Thoracic aorta (tissue), 2 donors: ENCODE measurements at regions not wholly inside any gene's neighbourhood (a gene's known extent, or its start where the extent isn't known, plus 50 kb on each side); places are given as distances from the start of the nearest gene placed in this dataset.
"Not testable (repeated sequence)": the region's sequence is repeated elsewhere in the genome, so short reads cannot be mapped to it uniquely, and the experiment has no call there.

Experiments
- ATAC-seq: fragments of 150-250 bp; one replicate; pipeline ENCODE4 v1.8.0; 2017; ENCODE audit warnings: low read depth; ENCODE audit not compliant: insufficient number of reproducible peaks, low FRiP score
- DNase-seq: peaks from one replicate; pipeline ENCODE4 v3.0.0-alpha.2; 2020; ENCODE audit warnings: low spot score
- H3K27ac ChIP-seq, 2 donors: fragments of 200-600 bp; sonication (generic); 1 replicate in 1 of 2; 2 replicates in 1 of 2; pipeline ENCODE4 v1.5.1; 2016; ENCODE audit warnings: mild to moderate bottlenecking in 2 of 2, moderate library complexity in 2 of 2
- H3K27me3 ChIP-seq: fragments of 200-600 bp; sonication (generic); replicated peaks from 2 replicates; pipeline ENCODE4 v1.6.0; 2016; ENCODE audit warnings: mild to moderate bottlenecking; ENCODE audit not compliant: insufficient read depth
- H3K36me3 ChIP-seq: fragments of 200-600 bp; sonication (generic); one replicate; pipeline ENCODE4 v1.5.1; 2016
- H3K4me1 ChIP-seq, 2 donors: fragments of 200-600 bp; sonication (generic); 1 replicate in 1 of 2; 2 replicates in 1 of 2; pipeline versions ENCODE4 v1.5.1 to v1.6.0; 2016; ENCODE audit warnings: low read depth in 2 of 2, mild to moderate bottlenecking in 1 of 2; ENCODE audit not compliant: control insufficient read depth in 1 of 2
- H3K4me3 ChIP-seq: fragments of 200-600 bp; sonication (generic); 2 replicates; pipeline ENCODE4 v1.5.1; 2016; ENCODE audit warnings: mild to moderate bottlenecking
- H3K9me3 ChIP-seq: fragments of 200-600 bp; sonication (generic); 2 replicates; pipeline ENCODE4 v1.5.1; 2016
- CTCF ChIP-seq: fragments of 200-600 bp; sonication (generic); IDR thresholded peaks from one replicate; pipeline ENCODE4 v1.5.1; 2019; ENCODE audit warnings: antibody characterized with exemption

- Histone ChIP-seq H3K4me1 (no peaks in the 10 kb centered on the region), H3K9me3 (no peaks in the 10 kb centered on the region), H3K27me3 (no peaks in the 10 kb centered on the region), H3K36me3 (no peaks in the 10 kb centered on the region), H3K4me3 (no peak overlapping the region), H3K27ac (no peak overlapping the region)
- no peak for DNase-seq
- TF ChIP-seq CTCF, result no peak
- ATAC-seq, result no peak
Measured at GRCh38 chr6:167709196-167709595, 117.5 kb upstream of the AFDN start.

- not testable (repeated sequence) for H3K4me1 ChIP-seq, ATAC-seq, H3K27ac ChIP-seq, H3K36me3 ChIP-seq, H3K4me3 ChIP-seq, DNase-seq, H3K27me3 ChIP-seq, H3K9me3 ChIP-seq
Measured at GRCh38 chr6:167709776-167710336, 116.9 kb upstream of the AFDN start.

DNA sequence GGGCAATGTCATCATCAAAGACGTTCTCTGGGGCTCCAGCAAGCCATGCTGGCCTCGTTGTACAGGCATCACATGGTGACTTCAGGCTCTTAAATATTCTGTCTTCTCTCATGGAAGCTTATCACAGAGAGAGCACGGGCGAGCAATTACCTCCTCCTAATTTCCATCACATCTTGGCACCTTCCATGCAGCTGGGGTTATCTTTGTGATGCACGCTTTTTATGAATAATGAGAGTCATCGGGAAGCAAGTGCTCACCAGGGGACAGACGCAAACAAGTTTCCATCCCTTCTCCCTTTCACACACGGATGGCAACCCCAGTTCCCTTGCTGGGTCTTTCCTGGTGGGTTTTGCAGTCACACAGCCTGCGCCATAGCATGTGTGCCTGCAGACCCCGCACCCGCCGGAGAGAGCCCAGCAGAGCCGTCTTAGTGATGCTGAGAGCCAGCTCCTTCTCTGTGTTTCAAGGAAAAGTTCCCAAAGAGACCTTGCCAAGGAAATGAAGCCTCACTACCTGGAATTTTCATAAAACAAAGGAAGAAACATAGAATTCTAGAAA, 116.3 kb upstream of the AFDN start:
- Histone ChIP-seq H3K4me1 (no peaks in the 10 kb centered on the region), H3K27ac (no peak overlapping the region), H3K9me3 (no peaks in the 10 kb centered on the region), H3K36me3 (no peaks in the 10 kb centered on the region), H3K4me3 (no peak overlapping the region), H3K27me3 (no peaks in the 10 kb centered on the region)
- no peak for TF ChIP-seq CTCF
- DNase-seq, result no peak
- no peak for ATAC-seq

DNA sequence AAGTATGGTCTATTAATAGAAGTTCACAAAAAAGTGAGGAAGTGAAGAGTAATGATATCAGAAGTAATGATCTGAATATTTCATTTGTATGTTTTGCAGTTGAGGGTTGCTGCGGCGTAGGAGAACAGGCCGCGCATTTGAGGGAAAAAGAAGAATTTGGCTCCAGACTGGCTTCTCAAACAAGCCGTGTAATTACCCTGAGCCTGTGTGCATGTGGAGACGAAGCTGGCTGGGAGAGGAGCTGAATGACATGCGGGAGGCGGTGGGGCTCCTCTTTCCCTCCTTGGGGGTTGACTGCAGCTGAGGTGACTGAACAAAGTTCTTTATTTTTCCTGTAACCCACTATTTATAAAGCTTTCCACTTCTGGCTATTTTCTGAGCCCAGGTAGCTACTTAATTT, 115.5 kb upstream of the AFDN start:
- ATAC-seq (no peak), DNase-seq (no peak)
- H3K36me3 ChIP-seq, result no peaks in the 10 kb centered on the region
- no peaks in the 10 kb centered on the region for H3K27me3 ChIP-seq
- no peak for TF ChIP-seq CTCF
- no peaks in the 10 kb centered on the region for H3K9me3 ChIP-seq
- no peak overlapping the region for H3K4me3 ChIP-seq
- H3K27ac ChIP-seq, result no peak overlapping the region
- H3K4me1 ChIP-seq, result no peaks in the 10 kb centered on the region

- no peak for TF ChIP-seq CTCF
- DNase-seq (no peak), ATAC-seq (no peak)
- Histone ChIP-seq H3K4me1 (no peaks in the 10 kb centered on the region), H3K27me3 (no peaks in the 10 kb centered on the region), H3K36me3 (no peaks in the 10 kb centered on the region), H3K27ac (no peak overlapping the region), H3K4me3 (no peak overlapping the region), H3K9me3 (no peaks in the 10 kb centered on the region)
Measured at GRCh38 chr6:167711768-167712730, 114.7 kb upstream of the AFDN start.
